OCI-LY7 (cell line): ENCODE measurements at regions not wholly inside any gene's neighbourhood (a gene's known extent, or its start where the extent isn't known, plus 50 kb on each side); places are given as distances from the start of the nearest gene placed in this dataset.

Experiments
- EZH2phosphoT487 ChIP-seq: fragments of 200-600 bp; sonication (generic); IDR thresholded peaks from 2 replicates; pipeline ENCODE4 v1.6.1; 2018; ENCODE audit warnings: low read depth, borderline replicate concordance, mild to moderate bottlenecking, mixed run types, antibody characterized with exemption, low read length, moderate library complexity, mixed read lengths
- TF ChIP-seq, protein P1 (sequence below): fragments of 200-600 bp; sonication (generic); conservative IDR thresholded peaks from 2 replicates; pipeline ENCODE4 v1.5.1; 2014; ENCODE audit warnings: mild to moderate bottlenecking, antibody characterized with exemption, low read length, moderate library complexity, mixed read lengths

GRCh38 chr21:16847211-16847610 is 665.6 kb upstream of the CXADR start:
- TF ChIP-seq, protein P1, sequence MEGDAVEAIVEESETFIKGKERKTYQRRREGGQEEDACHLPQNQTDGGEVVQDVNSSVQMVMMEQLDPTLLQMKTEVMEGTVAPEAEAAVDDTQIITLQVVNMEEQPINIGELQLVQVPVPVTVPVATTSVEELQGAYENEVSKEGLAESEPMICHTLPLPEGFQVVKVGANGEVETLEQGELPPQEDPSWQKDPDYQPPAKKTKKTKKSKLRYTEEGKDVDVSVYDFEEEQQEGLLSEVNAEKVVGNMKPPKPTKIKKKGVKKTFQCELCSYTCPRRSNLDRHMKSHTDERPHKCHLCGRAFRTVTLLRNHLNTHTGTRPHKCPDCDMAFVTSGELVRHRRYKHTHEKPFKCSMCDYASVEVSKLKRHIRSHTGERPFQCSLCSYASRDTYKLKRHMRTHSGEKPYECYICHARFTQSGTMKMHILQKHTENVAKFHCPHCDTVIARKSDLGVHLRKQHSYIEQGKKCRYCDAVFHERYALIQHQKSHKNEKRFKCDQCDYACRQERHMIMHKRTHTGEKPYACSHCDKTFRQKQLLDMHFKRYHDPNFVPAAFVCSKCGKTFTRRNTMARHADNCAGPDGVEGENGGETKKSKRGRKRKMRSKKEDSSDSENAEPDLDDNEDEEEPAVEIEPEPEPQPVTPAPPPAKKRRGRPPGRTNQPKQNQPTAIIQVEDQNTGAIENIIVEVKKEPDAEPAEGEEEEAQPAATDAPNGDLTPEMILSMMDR, result no peak
- no peak for TF ChIP-seq EZH2phosphoT487
